Keratinocyte (primary cell): ENCODE measurements at regions not wholly inside any gene's neighbourhood (a gene's known extent, or its start where the extent isn't known, plus 50 kb on each side); places are given as distances from the start of the nearest gene placed in this dataset.

ENCODE experiments used
- DNase-seq: peaks from one replicate; pipeline ENCODE4 v3.0.0-alpha.2; 2011; ENCODE audit warnings: low read depth, missing footprints, low spot score
- FAIRE-seq: peaks from 2 replicates; lab custom pipeline; 2011; peaks lifted over from hg19 to GRCh38; lab: Jason Lieb, UNC
- H2AFZ ChIP-seq: 2 replicates; pipeline ENCODE4 v1.6.0; 2012; ENCODE audit warnings: low read length, control low read depth, inconsistent platforms; ENCODE audit not compliant: control insufficient read depth
- H3K27ac ChIP-seq: 2 replicates; pipeline ENCODE4 v1.5.1; 2011; ENCODE audit warnings: low read length; ENCODE audit not compliant: control insufficient read depth, insufficient read depth
- H3K27me3 ChIP-seq: 3 replicates; pipeline ENCODE4 v1.6.0; 2011; ENCODE audit warnings: low read length; ENCODE audit not compliant: control insufficient read depth, insufficient read depth; ENCODE audit errors: extremely low read depth
- H3K36me3 ChIP-seq, 2 experiments: 2 replicates in 1 of 2; 3 replicates in 1 of 2; pipeline ENCODE4 v1.5.1; 2011; ENCODE audit warnings: low read length in 2 of 2, mild to moderate bottlenecking in 1 of 2; ENCODE audit not compliant: control insufficient read depth in 2 of 2, insufficient read depth in 2 of 2; ENCODE audit errors: extremely low read depth in 1 of 2
- H3K4me1 ChIP-seq: 3 replicates; pipeline ENCODE4 v1.5.1; 2011; ENCODE audit warnings: low read length; ENCODE audit not compliant: control insufficient read depth, insufficient read depth; ENCODE audit errors: extremely low read depth
- H3K4me2 ChIP-seq: 3 replicates; pipeline ENCODE4 v1.6.0; 2011; ENCODE audit warnings: low read depth, low read length; ENCODE audit not compliant: control insufficient read depth, insufficient read depth; ENCODE audit errors: extremely low read depth
- H3K4me3 ChIP-seq, 3 experiments: fragments of 200-600 bp in 1 of 3; sonication (generic) in 1 of 3; 2 replicates in 2 of 3; 3 replicates in 1 of 3; pipeline ENCODE4 v1.5.1; 2011 to 2016; ENCODE audit warnings: low read length in 3 of 3, mild to moderate bottlenecking in 3 of 3, control low read depth in 2 of 3, inconsistent platforms in 1 of 3, low read depth in 1 of 3, mixed read lengths in 1 of 3, mixed run types in 1 of 3, moderate library complexity in 1 of 3; ENCODE audit not compliant: control insufficient read depth in 2 of 3, insufficient read depth in 2 of 3; ENCODE audit errors: extremely low read depth in 1 of 3
- H3K79me2 ChIP-seq: 2 replicates; pipeline ENCODE4 v1.6.0; 2012; ENCODE audit warnings: low read length; ENCODE audit not compliant: control insufficient read depth, insufficient read depth
- H3K9ac ChIP-seq: 3 replicates; pipeline ENCODE4 v1.6.0; 2011; ENCODE audit warnings: low read length; ENCODE audit not compliant: control insufficient read depth, insufficient read depth; ENCODE audit errors: extremely low read depth
- H3K9me1 ChIP-seq: 3 replicates; pipeline ENCODE4 v1.6.0; 2011; ENCODE audit warnings: low read length; ENCODE audit not compliant: control insufficient read depth, insufficient read depth; ENCODE audit errors: extremely low read depth
- H3K9me3 ChIP-seq: 2 replicates; pipeline ENCODE4 v1.5.1; 2012; ENCODE audit warnings: low read depth, low read length; ENCODE audit not compliant: control insufficient read depth
- H4K20me1 ChIP-seq: 3 replicates; pipeline ENCODE4 v1.6.0; 2011; ENCODE audit warnings: low read length; ENCODE audit not compliant: control insufficient read depth, insufficient read depth; ENCODE audit errors: extremely low read depth
- CTCF ChIP-seq, 3 experiments: IDR thresholded peaks in 1 of 3; conservative IDR thresholded peaks in 1 of 3; optimal IDR thresholded peaks in 1 of 3; 2 replicates in 2 of 3; 3 replicates in 1 of 3; pipeline versions ENCODE3 to v1.5.1; 2011; ENCODE audit warnings: low read length in 3 of 3, mild to moderate bottlenecking in 3 of 3, moderate library complexity in 2 of 3, control low read depth in 1 of 3, inconsistent platforms in 1 of 3; ENCODE audit not compliant: insufficient read depth in 2 of 3; ENCODE audit errors: extremely low read depth in 1 of 3
- EZH2 ChIP-seq: IDR thresholded peaks from one replicate; pipeline ENCODE4 v1.6.1; 2012; ENCODE audit warnings: inconsistent platforms, mild to moderate bottlenecking, low read length, moderate library complexity
- dilution Hi-C: fragments of 300-500 bp; cut with MboI; formaldehyde crosslinking; loops from one replicate; pipeline ENCODE4 v1.7.0; 2020; ENCODE audit warnings: low sequenced_read_pairs; ENCODE audit not compliant: extremely low pct_ligation_motif_present

DNA sequence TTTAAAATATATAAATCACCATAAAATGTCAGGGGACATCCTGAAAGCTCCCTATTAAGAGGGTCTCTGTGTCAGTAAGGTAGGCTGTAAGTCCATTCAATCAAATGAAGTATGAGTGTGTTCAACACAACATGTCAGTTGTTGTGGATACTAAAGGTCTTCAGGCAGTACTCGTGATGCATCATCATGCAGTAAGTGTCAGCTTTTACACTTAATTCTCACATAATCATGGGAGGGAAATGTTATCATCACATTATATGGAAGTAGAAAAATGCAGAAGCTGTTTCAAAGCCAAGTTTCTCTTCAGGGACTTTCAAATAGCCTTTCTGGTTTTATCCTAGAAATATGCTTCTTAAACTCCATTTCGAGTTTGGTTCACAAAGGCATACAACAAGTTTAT, 477.1 kb upstream of the ID2 start:
- H3K9ac ChIP-seq: no peak overlapping the region
- no peaks in the 10 kb centered on the region for H3K9me1 ChIP-seq
- no peak overlapping the region for H3K27ac ChIP-seq
- H3K4me1 ChIP-seq: no peaks in the 10 kb centered on the region
- H3K79me2 ChIP-seq: no peaks in the 10 kb centered on the region
- no peaks in the 10 kb centered on the region for H3K27me3 ChIP-seq
- TF ChIP-seq EZH2 (no peak), CTCF (optimal IDR thresholded peaks at IDR 0.05 in 1 of 3, IDR thresholded peaks at IDR 0.05 in 1 of 3, conservative IDR thresholded peaks at IDR 0.05 in 1 of 3; ENCODE audit: extremely low read depth in 1 of 3, insufficient read depth in 2 of 3, low read length in 3 of 3) (no peak)
- H3K36me3 ChIP-seq: no peaks in the 10 kb centered on the region
- no peak overlapping the region for H3K4me2 ChIP-seq
- no peak for FAIRE-seq
- H4K20me1 ChIP-seq: no peaks in the 10 kb centered on the region
- no peaks in the 10 kb centered on the region for H3K9me3 ChIP-seq
- dilution Hi-C loops: no loop called here
- DNase-seq: no peak
- H2AFZ ChIP-seq: no peak overlapping the region
- H3K4me3 ChIP-seq: no peak overlapping the region

DNA sequence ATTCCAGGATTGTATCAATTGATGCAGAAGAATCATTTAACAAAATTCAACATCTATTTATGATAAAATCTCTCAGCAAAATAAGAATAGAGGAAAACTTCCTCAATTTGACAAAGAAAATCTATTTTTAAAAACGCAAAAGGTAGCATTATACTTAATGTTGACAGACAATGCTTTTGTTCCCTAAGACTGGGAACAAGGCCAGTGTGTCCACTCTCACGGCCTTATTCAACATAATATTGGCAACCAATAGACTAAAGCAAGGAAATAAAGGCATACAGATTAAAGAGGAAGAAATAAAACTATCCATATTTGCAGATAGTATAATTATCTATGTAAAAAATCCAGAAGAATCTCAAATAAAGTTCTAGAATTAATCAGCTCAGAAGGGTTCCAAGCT, 472.4 kb upstream of the ID2 start:
- H3K9me1 ChIP-seq: no peaks in the 10 kb centered on the region
- no peaks in the 10 kb centered on the region for H4K20me1 ChIP-seq
- TF ChIP-seq CTCF (optimal IDR thresholded peaks at IDR 0.05 in 1 of 3, IDR thresholded peaks at IDR 0.05 in 1 of 3, conservative IDR thresholded peaks at IDR 0.05 in 1 of 3; ENCODE audit: extremely low read depth in 1 of 3, insufficient read depth in 2 of 3, low read length in 3 of 3) (no peak), EZH2 (no peak)
- dilution Hi-C loops: no loop called here
- H3K9ac ChIP-seq: no peak overlapping the region
- H3K27ac ChIP-seq: no peak overlapping the region
- H3K36me3 ChIP-seq: no peaks in the 10 kb centered on the region
- no peak overlapping the region for H2AFZ ChIP-seq
- H3K4me2 ChIP-seq: no peak overlapping the region
- no peaks in the 10 kb centered on the region for H3K27me3 ChIP-seq
- FAIRE-seq (no peak), DNase-seq (no peak)
- no peak overlapping the region for H3K4me3 ChIP-seq
- no peaks in the 10 kb centered on the region for H3K9me3 ChIP-seq
- no peaks in the 10 kb centered on the region for H3K4me1 ChIP-seq
- no peaks in the 10 kb centered on the region for H3K79me2 ChIP-seq
